DOHH2 (cell line): ENCODE measurements at regions not wholly inside any gene's neighbourhood (a gene's known extent, or its start where the extent isn't known, plus 50 kb on each side); places are given as distances from the start of the nearest gene placed in this dataset.

ENCODE experiments used
- H3F3A ChIP-seq: fragments of 200-600 bp; sonication (generic), shearing (Covaris generic); 2 replicates; pipeline ENCODE4 v1.6.0; 2016; ENCODE audit warnings: antibody characterized with exemption, mild to moderate bottlenecking; ENCODE audit not compliant: control insufficient read depth, insufficient read depth
- H3K27ac ChIP-seq: fragments of 200-600 bp; sonication (generic); 2 replicates; pipeline ENCODE4 v1.5.1; 2014; ENCODE audit warnings: low read depth, mild to moderate bottlenecking, low read length, moderate library complexity
- H3K27me3 ChIP-seq: fragments of 200-600 bp; sonication (generic); 2 replicates; pipeline ENCODE4 v1.6.1; 2014; ENCODE audit warnings: mild to moderate bottlenecking, low read length, mixed read lengths; ENCODE audit not compliant: control insufficient read depth
- H3K36me3 ChIP-seq: fragments of 200-600 bp; sonication (generic); 2 replicates; pipeline ENCODE4 v1.6.1; 2014; ENCODE audit warnings: mild to moderate bottlenecking, low read length, moderate library complexity, mixed read lengths; ENCODE audit not compliant: control insufficient read depth
- H3K4me1 ChIP-seq: fragments of 200-600 bp; sonication (generic); 2 replicates; pipeline ENCODE4 v1.6.1; 2014; ENCODE audit warnings: mild to moderate bottlenecking, low read length, mixed read lengths; ENCODE audit not compliant: control insufficient read depth
- H3K4me2 ChIP-seq: fragments of 200-600 bp; sonication (generic); 2 replicates; pipeline ENCODE4 v1.6.0; 2014; ENCODE audit warnings: mild to moderate bottlenecking, low read length, moderate library complexity
- H3K4me3 ChIP-seq: fragments of 200-600 bp; sonication (generic); 2 replicates; pipeline ENCODE4 v1.5.1; 2014; ENCODE audit warnings: mild to moderate bottlenecking, low read length, mixed read lengths
- H3K79me2 ChIP-seq: fragments of 200-600 bp; sonication (generic); 2 replicates; pipeline ENCODE4 v1.6.1; 2014; ENCODE audit warnings: mild to moderate bottlenecking, low read length, mixed read lengths; ENCODE audit not compliant: control insufficient read depth
- H3K9me2 ChIP-seq: fragments of 200-600 bp; sonication (generic); replicated peaks from 2 replicates; pipeline ENCODE4 v1.6.1; 2014; ENCODE audit warnings: mild to moderate bottlenecking, low read length, mixed read lengths; ENCODE audit not compliant: control insufficient read depth
- H3K9me3 ChIP-seq: fragments of 200-600 bp; sonication (generic); 2 replicates; pipeline ENCODE4 v1.6.1; 2014; ENCODE audit warnings: antibody characterized with exemption, low read length, mixed read lengths; ENCODE audit not compliant: control insufficient read depth, insufficient read depth
- H4K20me1 ChIP-seq: fragments of 200-600 bp; sonication (generic); 2 replicates; pipeline ENCODE4 v1.6.0; 2014; ENCODE audit warnings: low read depth, mild to moderate bottlenecking, antibody characterized with exemption, low read length, moderate library complexity; ENCODE audit not compliant: control insufficient read depth, insufficient read depth
- CTCF ChIP-seq: fragments of 200-600 bp; sonication (generic); IDR thresholded peaks from one replicate; pipeline ENCODE4 v1.5.1; 2014; ENCODE audit warnings: antibody characterized with exemption, mild to moderate bottlenecking, low read depth, low read length; ENCODE audit not compliant: poor library complexity, severe bottlenecking
- EZH2phosphoT487 ChIP-seq: fragments of 200-600 bp; sonication (generic); IDR thresholded peaks from 2 replicates; pipeline ENCODE4 v1.6.1; 2017; ENCODE audit warnings: borderline replicate concordance, mild to moderate bottlenecking, antibody characterized with exemption, low read length, moderate library complexity, mixed read lengths

- H3K36me3 ChIP-seq: no peaks in the 10 kb centered on the region
- H3K27ac ChIP-seq: no peak overlapping the region
- H3K27me3 ChIP-seq: no peaks in the 10 kb centered on the region
- H3K4me1 ChIP-seq: no peaks in the 10 kb centered on the region
- no peak overlapping the region for H3K4me2 ChIP-seq
- no peaks in the 10 kb centered on the region for H3F3A ChIP-seq
- H3K79me2 ChIP-seq: no peaks in the 10 kb centered on the region
- no peaks in the 10 kb centered on the region for H3K9me3 ChIP-seq
- TF ChIP-seq EZH2phosphoT487 (no peak), CTCF (no peak)
- no peaks in the 10 kb centered on the region for H4K20me1 ChIP-seq
- no peak overlapping the region for H3K4me3 ChIP-seq
- H3K9me2 ChIP-seq: no peaks in the 10 kb centered on the region
Observed at GRCh38 chr10:35922876-35923600, 280.9 kb upstream of the FZD8 start.

- no peak for TF ChIP-seq CTCF
- TF ChIP-seq EZH2phosphoT487: no peak
- Histone ChIP-seq H3K36me3 (no peaks in the 10 kb centered on the region), H3K4me2 (no peak overlapping the region), H3K27ac (no peak overlapping the region), H3K4me3 (no peak overlapping the region), H3F3A (no peaks in the 10 kb centered on the region), H3K9me2 (no peaks in the 10 kb centered on the region), H4K20me1 (no peaks in the 10 kb centered on the region), H3K9me3 (no peaks in the 10 kb centered on the region), H3K4me1 (no peaks in the 10 kb centered on the region), H3K27me3 (no peaks in the 10 kb centered on the region), H3K79me2 (no peaks in the 10 kb centered on the region)
Observed at GRCh38 chr10:35921866-35922350, 279.8 kb upstream of the FZD8 start.

- TF ChIP-seq EZH2phosphoT487 (no peak), CTCF (no peak)
- H3K4me1 ChIP-seq: no peaks in the 10 kb centered on the region
- no peaks in the 10 kb centered on the region for H3K27me3 ChIP-seq
- no peaks in the 10 kb centered on the region for H3K79me2 ChIP-seq
- H3K9me3 ChIP-seq: no peaks in the 10 kb centered on the region
- no peak overlapping the region for H3K4me3 ChIP-seq
- no peaks in the 10 kb centered on the region for H3K36me3 ChIP-seq
- H4K20me1 ChIP-seq: no peaks in the 10 kb centered on the region
- H3F3A ChIP-seq: no peaks in the 10 kb centered on the region
- no peak overlapping the region for H3K27ac ChIP-seq
- no peak overlapping the region for H3K4me2 ChIP-seq
- no peaks in the 10 kb centered on the region for H3K9me2 ChIP-seq
Observed at GRCh38 chr10:35916791-35917190, 274.7 kb upstream of the FZD8 start.
